WERI-Rb-1 (cell line): ENCODE measurements at regions not wholly inside any gene's neighbourhood (a gene's known extent, or its start where the extent isn't known, plus 50 kb on each side); places are given as distances from the start of the nearest gene placed in this dataset.

Source experiments
- DNase-seq: peaks from one replicate; pipeline ENCODE4 v3.0.0-alpha.2; 2020
- H3K27ac ChIP-seq: fragments of 250-450 bp; sonication (Bioruptor Pico); 2 replicates; pipeline ENCODE4 v1.5.1; 2020; ENCODE audit warnings: mild to moderate bottlenecking, moderate library complexity
- H3K27me3 ChIP-seq: fragments of 250-450 bp; sonication (Bioruptor Pico); 2 replicates; pipeline ENCODE4 v1.5.1; 2021; ENCODE audit warnings: mild to moderate bottlenecking, low read depth, moderate library complexity; ENCODE audit not compliant: insufficient read depth, severe bottlenecking
- H3K36me3 ChIP-seq: fragments of 250-450 bp; sonication (Bioruptor Pico); 2 replicates; pipeline ENCODE4 v1.5.1; 2020; ENCODE audit warnings: mild to moderate bottlenecking, moderate library complexity
- H3K4me3 ChIP-seq: 2 replicates; pipeline ENCODE4 v1.5.1; 2011; ENCODE audit warnings: low read depth, mild to moderate bottlenecking, control low read depth, low read length
- H3K9me3 ChIP-seq: fragments of 250-450 bp; sonication (Bioruptor Pico); 2 replicates; pipeline ENCODE4 v1.5.1; 2021; ENCODE audit warnings: mild to moderate bottlenecking, moderate library complexity; ENCODE audit not compliant: severe bottlenecking
- CTCF ChIP-seq: IDR thresholded peaks from 2 replicates; pipeline ENCODE4 v1.5.1; 2011; ENCODE audit warnings: low read depth, mild to moderate bottlenecking, control low read depth, inconsistent platforms, low read length

- Histone ChIP-seq H3K36me3 (no peaks in the 10 kb centered on the region), H3K9me3 (no peaks in the 10 kb centered on the region), H3K27ac (no peak overlapping the region), H3K4me3 (no peak overlapping the region), H3K27me3 (no peaks in the 10 kb centered on the region)
- no peak for DNase-seq
- TF ChIP-seq CTCF: no peak
Observed at GRCh38 chr6:9062596-9062995, 627.3 kb upstream of the SLC35B3 start.

- Histone ChIP-seq H3K27ac (no peak overlapping the region), H3K9me3 (no peaks in the 10 kb centered on the region), H3K27me3 (no peaks in the 10 kb centered on the region), H3K36me3 (no peaks in the 10 kb centered on the region), H3K4me3 (no peak overlapping the region)
- DNase-seq: no peak
- no peak for TF ChIP-seq CTCF
Observed at GRCh38 chr6:9057937-9058336, 622.6 kb upstream of the SLC35B3 start.

GRCh38 chr6:9056556-9056955 is 621.2 kb upstream of the SLC35B3 start:
- no peak for TF ChIP-seq CTCF
- H3K27me3 ChIP-seq: no peaks in the 10 kb centered on the region
- H3K4me3 ChIP-seq: no peak overlapping the region
- H3K27ac ChIP-seq: no peak overlapping the region
- DNase-seq: no peak
- H3K9me3 ChIP-seq: no peaks in the 10 kb centered on the region
- no peaks in the 10 kb centered on the region for H3K36me3 ChIP-seq

- H3K9me3 ChIP-seq: peaks cover 5% of the 10 kb centered on the region
- DNase-seq: no peak
- H3K27me3 ChIP-seq: no peaks in the 10 kb centered on the region
- H3K36me3 ChIP-seq: no peaks in the 10 kb centered on the region
- TF ChIP-seq CTCF: no peak
- no peak overlapping the region for H3K4me3 ChIP-seq
- H3K27ac ChIP-seq: no peak overlapping the region
Observed at GRCh38 chr6:9044426-9044825, 609.1 kb upstream of the SLC35B3 start.

- H3K36me3 ChIP-seq: no peaks in the 10 kb centered on the region
- no peaks in the 10 kb centered on the region for H3K27me3 ChIP-seq
- H3K9me3 ChIP-seq: peaks cover 5% of the 10 kb centered on the region
- no peak overlapping the region for H3K27ac ChIP-seq
- no peak for DNase-seq
- H3K4me3 ChIP-seq: no peak overlapping the region
- no peak for TF ChIP-seq CTCF
Observed at GRCh38 chr6:9040718-9041117, 605.4 kb upstream of the SLC35B3 start.

- H3K4me3 ChIP-seq: no peak overlapping the region
- H3K9me3 ChIP-seq: peaks cover 5% of the 10 kb centered on the region
- DNase-seq: peak; percentile 19
- H3K27me3 ChIP-seq: no peaks in the 10 kb centered on the region
- peak; percentile 30; the same call in 1 of the 2 replicates for TF ChIP-seq CTCF
- H3K27ac ChIP-seq: no peak overlapping the region
- H3K36me3 ChIP-seq: no peaks in the 10 kb centered on the region
Observed at GRCh38 chr6:9039258-9039657, 603.9 kb upstream of the SLC35B3 start.
